CD4-positive, CD25-positive, alpha-beta regulatory T cell (primary cell): ENCODE measurements at regions not wholly inside any gene's neighbourhood (a gene's known extent, or its start where the extent isn't known, plus 50 kb on each side); places are given as distances from the start of the nearest gene placed in this dataset.

Source experiments
- ATAC-seq, 2 donors: fragments of 150-1000 bp; cut with Tn5 transposase; one replicate each; pipeline ENCODE4 v1.10.0; 2021; ENCODE audit warnings: low read depth in 2 of 2, moderate number of reproducible peaks in 2 of 2, moderate library complexity in 1 of 2
- DNase-seq, 3 donors: peaks; one replicate each; pipeline versions ENCODE4 v3.0.0 to v3.0.0-alpha.2; 2012 to 2022; ENCODE audit warnings: mixed read lengths in 1 of 3
- H3K27ac ChIP-seq: one replicate; pipeline ENCODE4 v1.7.0; 2013; ENCODE audit warnings: mild to moderate bottlenecking, low read length; ENCODE audit not compliant: insufficient read depth, poor library complexity, severe bottlenecking
- H3K27me3 ChIP-seq: one replicate; pipeline ENCODE4 v1.7.0; 2013; ENCODE audit warnings: low read length; ENCODE audit not compliant: control insufficient read depth, insufficient read depth
- H3K36me3 ChIP-seq: one replicate; pipeline ENCODE4 v1.7.0; 2013; ENCODE audit warnings: mild to moderate bottlenecking, low read length, moderate library complexity; ENCODE audit not compliant: control insufficient read depth, insufficient read depth
- H3K4me1 ChIP-seq: 2 replicates; pipeline ENCODE4 v1.7.0; 2013; ENCODE audit warnings: mild to moderate bottlenecking, low read length; ENCODE audit not compliant: insufficient read depth, control insufficient read depth, poor library complexity, severe bottlenecking
- H3K4me3 ChIP-seq: one replicate; pipeline ENCODE4 v1.7.0; 2013; ENCODE audit warnings: low read depth, mild to moderate bottlenecking, low read length, moderate library complexity
- H3K9me3 ChIP-seq, 2 experiments: 1 replicate in 1 of 2; 2 replicates in 1 of 2; pipeline ENCODE4 v1.7.0; 2013; ENCODE audit warnings: low read length in 2 of 2, mild to moderate bottlenecking in 1 of 2, moderate library complexity in 1 of 2; ENCODE audit not compliant: control insufficient read depth in 2 of 2
- H3K27ac Mint-ChIP-seq, 3 donors: one replicate each; pipeline ENCODE4 v1.8.0; 2020 to 2022; ENCODE audit warnings: mild to moderate bottlenecking in 3 of 3, mixed read lengths in 3 of 3, moderate library complexity in 2 of 3
- H3K27me3 Mint-ChIP-seq: one replicate; pipeline ENCODE4 v1.8.0; 2022; ENCODE audit warnings: mild to moderate bottlenecking, mixed read lengths
- H3K36me3 Mint-ChIP-seq: one replicate; pipeline ENCODE4 v1.8.0; 2020; ENCODE audit warnings: mixed read lengths
- H3K4me1 Mint-ChIP-seq, 4 donors: one replicate each; pipeline ENCODE4 v1.8.0; 2020 to 2022; ENCODE audit warnings: mixed read lengths in 4 of 4, mild to moderate bottlenecking in 1 of 4
- H3K4me3 Mint-ChIP-seq, 4 donors: one replicate each; pipeline ENCODE4 v1.8.0; 2020 to 2022; ENCODE audit warnings: mild to moderate bottlenecking in 4 of 4, mixed read lengths in 4 of 4, moderate library complexity in 3 of 4
- H3K9me3 Mint-ChIP-seq, 7 donors: one replicate each; pipeline ENCODE4 v1.8.0; 2020 to 2022; ENCODE audit warnings: mixed read lengths in 7 of 7, mild to moderate bottlenecking in 3 of 7, moderate library complexity in 2 of 7

- Histone ChIP-seq H3K27me3 (peaks cover 3% of the 10 kb centered on the region), H3K9me3 (no peaks in the 10 kb centered on the region), H3K4me3 (no peak overlapping the region), H3K36me3 (no peaks in the 10 kb centered on the region), H3K27ac (no peak overlapping the region), H3K4me1 (no peaks in the 10 kb centered on the region)
- Mint-ChIP-seq H3K27ac (no peak overlapping the region), H3K4me3 (no peak overlapping the region), H3K36me3 (no peaks in the 10 kb centered on the region), H3K27me3 (no peaks in the 10 kb centered on the region), H3K4me1 (no peaks in the 10 kb centered on the region), H3K9me3 (no peaks in the 10 kb centered on the region)
- ATAC-seq, result no peak
- DNase-seq, result no peak
Measured at GRCh38 chr3:18149386-18149785, 275.8 kb downstream of the SATB1 start.

- H3K4me3 Mint-ChIP-seq, result no peak overlapping the region
- H3K36me3 ChIP-seq, result no peaks in the 10 kb centered on the region
- no peak overlapping the region for H3K27ac ChIP-seq
- H3K27me3 ChIP-seq, result no peaks in the 10 kb centered on the region
- DNase-seq (no peak), ATAC-seq (no peak)
- no peaks in the 10 kb centered on the region for H3K36me3 Mint-ChIP-seq
- no peak overlapping the region for H3K27ac Mint-ChIP-seq
- H3K4me1 ChIP-seq, result no peaks in the 10 kb centered on the region
- H3K4me1 Mint-ChIP-seq, result no peaks in the 10 kb centered on the region
- H3K27me3 Mint-ChIP-seq, result no peaks in the 10 kb centered on the region
- H3K9me3 ChIP-seq, result no peaks in the 10 kb centered on the region
- H3K9me3 Mint-ChIP-seq, result no peaks in the 10 kb centered on the region
- H3K4me3 ChIP-seq, result no peak overlapping the region
Measured at GRCh38 chr3:18144571-18144970, 280.6 kb downstream of the SATB1 start.

- no peak overlapping the region for H3K27ac Mint-ChIP-seq
- no peak for ATAC-seq
- DNase-seq, result no peak
- Histone ChIP-seq H3K27me3 (no peaks in the 10 kb centered on the region), H3K4me1 (no peaks in the 10 kb centered on the region), H3K4me3 (no peak overlapping the region), H3K36me3 (no peaks in the 10 kb centered on the region), H3K27ac (no peak overlapping the region), H3K9me3 (no peaks in the 10 kb centered on the region)
- no peaks in the 10 kb centered on the region for H3K4me1 Mint-ChIP-seq
- no peaks in the 10 kb centered on the region for H3K36me3 Mint-ChIP-seq
- no peaks in the 10 kb centered on the region for H3K9me3 Mint-ChIP-seq
- no peak overlapping the region for H3K4me3 Mint-ChIP-seq
- no peaks in the 10 kb centered on the region for H3K27me3 Mint-ChIP-seq
Measured at GRCh38 chr3:18143258-18143780, 281.8 kb downstream of the SATB1 start.

GRCh38 chr3:18137958-18138357 is 287.2 kb downstream of the SATB1 start:
- no peak overlapping the region for H3K4me3 Mint-ChIP-seq
- no peak overlapping the region for H3K4me3 ChIP-seq
- ATAC-seq, result no peak
- H3K4me1 ChIP-seq, result no peaks in the 10 kb centered on the region
- peaks cover 0 to 3% (median 0%) of the 10 kb centered on the region in 7 donors for H3K9me3 Mint-ChIP-seq
- H3K36me3 Mint-ChIP-seq, result no peaks in the 10 kb centered on the region
- no peak overlapping the region for H3K27ac Mint-ChIP-seq
- no peaks in the 10 kb centered on the region for H3K27me3 ChIP-seq
- no peak for DNase-seq
- H3K27me3 Mint-ChIP-seq, result no peaks in the 10 kb centered on the region
- no peak overlapping the region for H3K27ac ChIP-seq
- no peaks in the 10 kb centered on the region for H3K9me3 ChIP-seq
- no peaks in the 10 kb centered on the region for H3K36me3 ChIP-seq
- no peaks in the 10 kb centered on the region for H3K4me1 Mint-ChIP-seq

GRCh38 chr3:18135060-18135814 is 289.9 kb downstream of the SATB1 start:
- no peak for ATAC-seq
- H3K27ac Mint-ChIP-seq, result no peak overlapping the region

GRCh38 chr3:18134386-18135059 is 290.6 kb downstream of the SATB1 start:
- H3K4me3 ChIP-seq, result no peak overlapping the region
- no peaks in the 10 kb centered on the region for H3K36me3 ChIP-seq
- Mint-ChIP-seq H3K36me3 (no peaks in the 10 kb centered on the region), H3K4me3 (no peak overlapping the region), H3K27ac (no peak overlapping the region), H3K4me1 (no peaks in the 10 kb centered on the region), H3K27me3 (no peaks in the 10 kb centered on the region), H3K9me3 (peaks cover 0 to 3% (median 0%) of the 10 kb centered on the region in 7 donors)
- ATAC-seq (no peak), DNase-seq (no peak)
- H3K27ac ChIP-seq, result no peak overlapping the region
- no peaks in the 10 kb centered on the region for H3K27me3 ChIP-seq
- H3K4me1 ChIP-seq, result no peaks in the 10 kb centered on the region
- no peaks in the 10 kb centered on the region for H3K9me3 ChIP-seq

More at GRCh38 chr3:18135060-18135814, 289.9 kb downstream of the SATB1 start:
- no peak overlapping the region for H3K4me3 Mint-ChIP-seq
- Histone ChIP-seq H3K4me1 (no peaks in the 10 kb centered on the region), H3K4me3 (no peak overlapping the region), H3K9me3 (no peaks in the 10 kb centered on the region), H3K27ac (no peak overlapping the region), H3K27me3 (no peaks in the 10 kb centered on the region), H3K36me3 (no peaks in the 10 kb centered on the region)
- H3K36me3 Mint-ChIP-seq, result no peaks in the 10 kb centered on the region
- no peak for DNase-seq
- H3K27me3 Mint-ChIP-seq, result no peaks in the 10 kb centered on the region
- H3K4me1 Mint-ChIP-seq, result no peaks in the 10 kb centered on the region
- H3K9me3 Mint-ChIP-seq, result peaks cover 0 to 3% (median 0%) of the 10 kb centered on the region in 7 donors

GRCh38 chr3:18132991-18133390 is 292.1 kb downstream of the SATB1 start:
- Histone ChIP-seq H3K4me1 (no peaks in the 10 kb centered on the region), H3K9me3 (no peaks in the 10 kb centered on the region), H3K36me3 (no peaks in the 10 kb centered on the region), H3K27me3 (no peaks in the 10 kb centered on the region), H3K27ac (no peak overlapping the region), H3K4me3 (no peak overlapping the region)
- Mint-ChIP-seq H3K27me3 (peaks cover 4% of the 10 kb centered on the region), H3K9me3 (peaks cover 0 to 3% (median 0%) of the 10 kb centered on the region in 7 donors), H3K4me3 (no peak overlapping the region), H3K27ac (no peak overlapping the region), H3K4me1 (no peaks in the 10 kb centered on the region), H3K36me3 (no peaks in the 10 kb centered on the region)
- DNase-seq (no peak), ATAC-seq (no peak)
